ENCODE measurements at regions not wholly inside any gene's neighbourhood (a gene's known extent, or its start where the extent isn't known, plus 50 kb on each side); places are given as distances from the start of the nearest gene placed in this dataset.

- H3K4me3 ChIP-seq: no peak overlapping the region
- no peaks in the 10 kb centered on the region for H3K27me3 ChIP-seq
- H3K9me3 ChIP-seq: no peaks in the 10 kb centered on the region
- intact Hi-C loops (cut with DNase I): no loop called here
- 71 to 79% methylated on average over 1 of the region's 1 CpG for WGBS, 2 donors
- no peak overlapping the region for H3K27ac ChIP-seq
- H3K36me3 ChIP-seq: no peaks in the 10 kb centered on the region
- DNase-seq: no peak
- no peaks in the 10 kb centered on the region for H3K4me1 ChIP-seq
- no peak for TF ChIP-seq CTCF (IDR thresholded peaks at IDR 0.05)
- no peak for TF ChIP-seq POLR2AphosphoS5 (IDR thresholded peaks at IDR 0.05)
- TF ChIP-seq EP300 (IDR thresholded peaks at IDR 0.05): no peak
- no peak for TF ChIP-seq POLR2A (IDR thresholded peaks at IDR 0.05)
These were observed 218.2 kb upstream of the ZCCHC13 start for GRCh38 chrX:74085642-74086236.

- DNase-seq: no peak
- H3K4me1 ChIP-seq: no peaks in the 10 kb centered on the region
- H3K9me3 ChIP-seq: no peaks in the 10 kb centered on the region
- H3K36me3 ChIP-seq: no peaks in the 10 kb centered on the region
- H3K4me3 ChIP-seq: no peak overlapping the region
- TF ChIP-seq CTCF (IDR thresholded peaks at IDR 0.05) (no peak), EP300 (IDR thresholded peaks at IDR 0.05) (no peak), POLR2AphosphoS5 (IDR thresholded peaks at IDR 0.05) (no peak), POLR2A (IDR thresholded peaks at IDR 0.05) (no peak)
- H3K27ac ChIP-seq: no peak overlapping the region
- intact Hi-C loops (cut with DNase I): no loop called here
- no peaks in the 10 kb centered on the region for H3K27me3 ChIP-seq
These were observed 223.8 kb upstream of the ZCCHC13 start for GRCh38 chrX:74080165-74080564.

GRCh38 chrX:74065831-74066390 lies 213.4 kb upstream of the XIST start:
- intact Hi-C loops (cut with DNase I): no loop called here
- Histone ChIP-seq H3K36me3 (peaks cover 0 to 5% (median 0%) of the 10 kb centered on the region in 4 donors), H3K27me3 (no peaks in the 10 kb centered on the region), H3K9me3 (peaks cover 0 to 3% (median 0%) of the 10 kb centered on the region in 4 donors), H3K4me1 (no peaks in the 10 kb centered on the region), H3K4me3 (no peak overlapping the region), H3K27ac (no peak overlapping the region)
- TF ChIP-seq POLR2A (IDR thresholded peaks at IDR 0.05) (no peak), EP300 (IDR thresholded peaks at IDR 0.05) (no peak), POLR2AphosphoS5 (IDR thresholded peaks at IDR 0.05) (no peak), CTCF (IDR thresholded peaks at IDR 0.05) (no peak)
- 96 to 97% methylated on average over 27 of the region's 27 CpGs for WGBS, 2 donors
- no peak for DNase-seq

- Histone ChIP-seq H3K27ac (no peak overlapping the region), H3K9me3 (no peaks in the 10 kb centered on the region), H3K4me3 (no peak overlapping the region), H3K27me3 (no peaks in the 10 kb centered on the region), H3K4me1 (no peaks in the 10 kb centered on the region), H3K36me3 (no peaks in the 10 kb centered on the region)
- intact Hi-C loops (cut with DNase I): no loop called here
- 92 to 100% methylated on average over 1 of the region's 1 CpG for WGBS, 2 donors
- no peak for TF ChIP-seq POLR2AphosphoS5 (IDR thresholded peaks at IDR 0.05)
- no peak for TF ChIP-seq POLR2A (IDR thresholded peaks at IDR 0.05)
- TF ChIP-seq CTCF (IDR thresholded peaks at IDR 0.05): no peak
- TF ChIP-seq EP300 (IDR thresholded peaks at IDR 0.05): no peak
- no peak for DNase-seq
These were observed 211.1 kb upstream of the XIST start for GRCh38 chrX:74063426-74064155.
